ENCODE measurements at regions not wholly inside any gene's neighbourhood (a gene's known extent, or its start where the extent isn't known, plus 50 kb on each side); places are given as distances from the start of the nearest gene placed in this dataset.

GRCh38 chr15:69525543-69525942 is 72.9 kb downstream of the RPLP1 start:
- H3K9me3 ChIP-seq, result no peaks in the 10 kb centered on the region; the same call in 1 of the 2 replicates
- no peak for DNase-seq
- no peaks in the 10 kb centered on the region for H3K4me1 ChIP-seq
- H3K27me3 ChIP-seq, result no peaks in the 10 kb centered on the region
- no peak overlapping the region for H3K4me3 ChIP-seq (ENCODE audit: low read depth, low read length)
- H3K36me3 ChIP-seq, result no peaks in the 10 kb centered on the region
- TF ChIP-seq CTCF (IDR thresholded peaks at IDR 0.05; ENCODE audit: low read depth, low read length), result no peak

GRCh38 chr15:69526081-69527061 is 73.8 kb downstream of the RPLP1 start:
- no peaks in the 10 kb centered on the region for H3K4me1 ChIP-seq
- H3K36me3 ChIP-seq, result no peaks in the 10 kb centered on the region
- no peaks in the 10 kb centered on the region; the same call in 1 of the 2 replicates for H3K9me3 ChIP-seq
- no peaks in the 10 kb centered on the region for H3K27me3 ChIP-seq
- no peak for DNase-seq
- H3K4me3 ChIP-seq (ENCODE audit: low read depth, low read length), result no peak overlapping the region
- TF ChIP-seq CTCF (IDR thresholded peaks at IDR 0.05; ENCODE audit: low read depth, low read length), result no peak

- DNase-seq, result no peak
- Histone ChIP-seq H3K36me3 (no peaks in the 10 kb centered on the region), H3K27me3 (no peaks in the 10 kb centered on the region), H3K4me3 (ENCODE audit: low read depth, low read length) (no peak overlapping the region), H3K4me1 (no peaks in the 10 kb centered on the region), H3K9me3 (no peaks in the 10 kb centered on the region; the same call in 1 of the 2 replicates)
- TF ChIP-seq CTCF (IDR thresholded peaks at IDR 0.05; ENCODE audit: low read depth, low read length), result no peak
These were observed 76.5 kb downstream of the RPLP1 start for GRCh38 chr15:69529141-69529540.

- no peak for TF ChIP-seq CTCF (IDR thresholded peaks at IDR 0.05; ENCODE audit: low read depth, low read length)
These were observed 77.5 kb downstream of the RPLP1 start for GRCh38 chr15:69529961-69530633.

GRCh38 chr15:69530991-69531664 is 78.5 kb downstream of the RPLP1 start:
- no peaks in the 10 kb centered on the region for H3K4me1 ChIP-seq

More at GRCh38 chr15:69529961-69530633, 77.5 kb downstream of the RPLP1 start:
- Histone ChIP-seq H3K36me3 (no peaks in the 10 kb centered on the region), H3K27me3 (no peaks in the 10 kb centered on the region), H3K4me1 (no peaks in the 10 kb centered on the region), H3K4me3 (ENCODE audit: low read depth, low read length) (no peak overlapping the region), H3K9me3 (no peaks in the 10 kb centered on the region; the same call in 1 of the 2 replicates)
- no peak for DNase-seq

More at GRCh38 chr15:69530991-69531664, 78.5 kb downstream of the RPLP1 start:
- TF ChIP-seq CTCF (IDR thresholded peaks at IDR 0.05; ENCODE audit: low read depth, low read length), result no peak
- no peak for DNase-seq
- Histone ChIP-seq H3K4me3 (ENCODE audit: low read depth, low read length) (no peak overlapping the region), H3K27me3 (no peaks in the 10 kb centered on the region), H3K36me3 (no peaks in the 10 kb centered on the region), H3K9me3 (no peaks in the 10 kb centered on the region; the same call in 1 of the 2 replicates)

All from BE2C (cell line).